HCT116 (cell line): ENCODE measurements at regions not wholly inside any gene's neighbourhood (a gene's known extent, or its start where the extent isn't known, plus 50 kb on each side); places are given as distances from the start of the nearest gene placed in this dataset.

Source experiments
- CTCF ChIP-seq, 3 experiments: fragments of 200-600 bp in 1 of 3; sonication (generic) in 1 of 3; IDR thresholded peaks in 2 of 3; conservative IDR thresholded peaks in 1 of 3; 2 replicates each; pipeline ENCODE4 v1.5.1; 2012 to 2017; ENCODE audit warnings: low read depth in 2 of 3, low read length in 2 of 3, antibody characterized with exemption in 1 of 3, borderline replicate concordance in 1 of 3, control low read depth in 1 of 3, mild to moderate bottlenecking in 1 of 3, mixed read lengths in 1 of 3, mixed run types in 1 of 3, moderate library complexity in 1 of 3; ENCODE audit not compliant: insufficient read depth in 1 of 3
- EZH2 ChIP-seq: fragments of 200-600 bp; sonication (generic); IDR thresholded peaks from 2 replicates; pipeline ENCODE4 v1.6.1; 2017; ENCODE audit warnings: antibody characterized with exemption, mixed run types
- JUND ChIP-seq: IDR thresholded peaks from 2 replicates; pipeline ENCODE4 v1.6.1; 2012
- MAX ChIP-seq: IDR thresholded peaks from 2 replicates; pipeline ENCODE4 v1.6.1; 2012
- POLR2A ChIP-seq: IDR thresholded peaks from 2 replicates; pipeline ENCODE4 v1.7.0; 2011; ENCODE audit warnings: borderline replicate concordance; ENCODE audit not compliant: insufficient read depth, insufficient read length; ENCODE audit errors: extremely low read depth
- POLR2AphosphoS5 ChIP-seq: IDR thresholded peaks from 2 replicates; pipeline ENCODE4 v1.6.1; 2011; ENCODE audit warnings: mild to moderate bottlenecking, low read depth, low read length, moderate library complexity
- RAD21 ChIP-seq: IDR thresholded peaks from 2 replicates; pipeline ENCODE4 v1.6.1; 2012; ENCODE audit warnings: low read depth, mild to moderate bottlenecking
- REST ChIP-seq: IDR thresholded peaks from 2 replicates; pipeline ENCODE4 v1.6.1; 2012; ENCODE audit warnings: low read depth
- SP1 ChIP-seq: IDR thresholded peaks from 2 replicates; pipeline ENCODE4 v1.6.1; 2012; ENCODE audit warnings: low read depth

GRCh38 chr20:17140894-17141293 lies 85.9 kb upstream of the PCSK2 start:
- TF ChIP-seq CTCF (IDR thresholded peaks at IDR 0.05 in 2 of 3, conservative IDR thresholded peaks at IDR 0.05 in 1 of 3; ENCODE audit: borderline replicate concordance in 1 of 3, insufficient read depth in 1 of 3, low read depth in 2 of 3, low read length in 2 of 3): no peak
- TF ChIP-seq EZH2: no peak
- TF ChIP-seq POLR2A: no peak
- TF ChIP-seq MAX: no peak
- TF ChIP-seq RAD21: no peak
- TF ChIP-seq POLR2AphosphoS5: no peak
- TF ChIP-seq SP1: no peak
- TF ChIP-seq JUND: no peak
- no peak for TF ChIP-seq REST
